Endothelial cell of umbilical vein (primary cell): ENCODE measurements at regions not wholly inside any gene's neighbourhood (a gene's known extent, or its start where the extent isn't known, plus 50 kb on each side); places are given as distances from the start of the nearest gene placed in this dataset.

ENCODE experiments used
- BruUV-seq: library from RNA; stranded (reverse); fragments of 400-500 nt; replicated peaks from 2 replicates; lab custom pipeline; 2021; lab: Mats Ljungman, UMichigan
- CTCF ChIA-PET: fragments of 300-600, 350-600 bp; sonication (Branson Sonifier 250); formaldehyde crosslinking; loops from one replicate; lab custom pipeline; 2021; ENCODE audit warnings: antibody characterized with exemption, inconsistent platforms; lab: Charles Lee
- POLR2A ChIA-PET: fragments of 300-600, 350-600 bp; sonication (Branson Sonifier 250); formaldehyde crosslinking; loops from one replicate; lab custom pipeline; 2021; ENCODE audit warnings: antibody characterized with exemption, inconsistent platforms; lab: Charles Lee
- DNase-seq: peaks from one replicate; pipeline ENCODE4 v3.0.0-alpha.2; 2011; ENCODE audit warnings: low read depth, low spot score
- FAIRE-seq: peaks from 2 replicates; lab custom pipeline; 2011; peaks lifted over from hg19 to GRCh38; lab: Jason Lieb, UNC
- H2AFZ ChIP-seq: 2 replicates; pipeline ENCODE4 v1.6.0; 2012; ENCODE audit warnings: low read depth, low read length, control low read depth, inconsistent platforms
- H3K27ac ChIP-seq: 2 replicates; pipeline ENCODE4 v1.5.1; 2011; ENCODE audit warnings: low read depth, mild to moderate bottlenecking, control low read depth, low read length, moderate library complexity; ENCODE audit not compliant: insufficient read depth
- H3K27me3 ChIP-seq, 2 experiments: 2 replicates each; pipeline versions ENCODE4 v1.6.0 to v1.6.1; 2011; ENCODE audit warnings: low read length in 2 of 2, mixed read lengths in 1 of 2; ENCODE audit not compliant: control insufficient read depth in 2 of 2, insufficient read depth in 2 of 2
- H3K36me3 ChIP-seq, 2 experiments: 2 replicates in 1 of 2; 3 replicates in 1 of 2; pipeline ENCODE4 v1.5.1; 2011; ENCODE audit warnings: low read length in 2 of 2, mild to moderate bottlenecking in 1 of 2, moderate library complexity in 1 of 2; ENCODE audit not compliant: control insufficient read depth in 2 of 2, insufficient read depth in 2 of 2; ENCODE audit errors: extremely low read depth in 1 of 2
- H3K4me1 ChIP-seq: 3 replicates; pipeline ENCODE4 v1.5.1; 2011; ENCODE audit warnings: mild to moderate bottlenecking, low read length; ENCODE audit not compliant: control insufficient read depth, insufficient read depth; ENCODE audit errors: extremely low read depth
- H3K4me2 ChIP-seq: 2 replicates; pipeline ENCODE4 v1.6.1; 2011; ENCODE audit warnings: low read length, control low read depth, mixed read lengths; ENCODE audit not compliant: insufficient read depth
- H3K4me3 ChIP-seq, 3 experiments: fragments of 200-600 bp in 1 of 3; sonication (generic), shearing (Covaris generic) in 1 of 3; replicated peaks in 1 of 3; 2 replicates each; pipeline ENCODE4 v1.5.1; 2011 to 2016; ENCODE audit warnings: control low read depth in 3 of 3, low read length in 3 of 3, mild to moderate bottlenecking in 2 of 3, inconsistent platforms in 1 of 3, low read depth in 1 of 3, moderate library complexity in 1 of 3; ENCODE audit not compliant: insufficient read depth in 1 of 3
- H3K79me2 ChIP-seq: 2 replicates; pipeline ENCODE4 v1.6.0; 2012; ENCODE audit warnings: low read length, inconsistent platforms; ENCODE audit not compliant: control insufficient read depth, insufficient read depth
- H3K9ac ChIP-seq: replicated peaks from 2 replicates; pipeline ENCODE3; 2011; ENCODE audit warnings: low read length, control low read depth; ENCODE audit not compliant: insufficient read depth; ENCODE audit errors: extremely low read depth
- H3K9me1 ChIP-seq: replicated peaks from 3 replicates; pipeline ENCODE4 v1.6.0; 2011; ENCODE audit warnings: mild to moderate bottlenecking, low read length; ENCODE audit not compliant: control insufficient read depth, insufficient read depth; ENCODE audit errors: extremely low read depth
- H3K9me3 ChIP-seq: replicated peaks from 2 replicates; pipeline ENCODE4 v1.5.1; 2012; ENCODE audit warnings: low read length, inconsistent platforms; ENCODE audit not compliant: control insufficient read depth, insufficient read depth
- H4K20me1 ChIP-seq: replicated peaks from 2 replicates; pipeline ENCODE3; 2011; ENCODE audit warnings: mild to moderate bottlenecking, low read length; ENCODE audit not compliant: control insufficient read depth, insufficient read depth; ENCODE audit errors: extremely low read depth
- EZH2 ChIP-seq: IDR thresholded peaks from 2 replicates; pipeline ENCODE4 v1.6.1; 2012; ENCODE audit warnings: borderline replicate concordance, low read depth, mild to moderate bottlenecking, moderate library complexity, low read length, inconsistent platforms; ENCODE audit not compliant: severe bottlenecking
- FOS ChIP-seq: IDR thresholded peaks from 2 replicates; pipeline ENCODE4 v1.6.1; 2011; ENCODE audit warnings: mild to moderate bottlenecking, low read length, moderate library complexity, borderline replicate concordance; ENCODE audit not compliant: insufficient read depth
- GATA2 ChIP-seq: IDR thresholded peaks from 2 replicates; pipeline ENCODE4 v1.7.0; 2011; ENCODE audit warnings: low read depth, mild to moderate bottlenecking, moderate library complexity, mixed read lengths, low read length; ENCODE audit not compliant: insufficient read length, insufficient read depth
- JUN ChIP-seq: IDR thresholded peaks from 2 replicates; pipeline ENCODE4 v1.6.1; 2011; ENCODE audit warnings: borderline replicate concordance, low read depth; ENCODE audit not compliant: insufficient read length, insufficient read depth
- MYC ChIP-seq: IDR thresholded peaks from one replicate; pipeline ENCODE4 v1.6.1; 2011; ENCODE audit warnings: mild to moderate bottlenecking, low read depth, low read length
- POLR2A ChIP-seq: IDR thresholded peaks from 2 replicates; pipeline ENCODE4 v1.6.1; 2012; ENCODE audit warnings: low read depth, mild to moderate bottlenecking, control low read depth, low read length
- POLR2AphosphoS5 ChIP-seq: IDR thresholded peaks from 2 replicates; pipeline ENCODE4 v1.6.1; 2012; ENCODE audit warnings: low read depth, mild to moderate bottlenecking, control low read depth, low read length, moderate library complexity; ENCODE audit not compliant: insufficient read depth
- dilution Hi-C: fragments of 300-500 bp; cut with MboI; formaldehyde crosslinking; loops from one replicate; pipeline ENCODE4 v1.15.0; 2019; ENCODE audit warnings: low sequenced_read_pairs; ENCODE audit not compliant: extremely low pct_ligation_motif_present
- intact Hi-C: fragments of 100-400 bp; cut with micrococcal nuclease; formaldehyde crosslinking; loops from one replicate; pipeline ENCODE4 v1.10.0; 2022
- TF ChIP-seq, protein P1 (sequence below), 2 donors: IDR thresholded peaks; 1 replicate in 1 of 2; 2 replicates in 1 of 2; pipeline ENCODE4 v1.5.1; 2011; ENCODE audit warnings: low read length in 2 of 2, mild to moderate bottlenecking in 2 of 2, moderate library complexity in 2 of 2, control low read depth in 1 of 2, inconsistent platforms in 1 of 2, low read depth in 1 of 2; ENCODE audit not compliant: insufficient read depth in 1 of 2; ENCODE audit errors: extremely low read depth in 1 of 2
- TF ChIP-seq, protein P2 (sequence below): IDR thresholded peaks from 2 replicates; pipeline ENCODE4 v1.6.1; 2011; ENCODE audit not compliant: insufficient read depth, insufficient read length

- H3K36me3 ChIP-seq, result no peaks in the 10 kb centered on the region
- no peak overlapping the region for H3K9ac ChIP-seq
- ChIA-PET POLR2A (no interaction called here), CTCF (no interaction called here)
- no peaks in the 10 kb centered on the region for H3K79me2 ChIP-seq
- dilution Hi-C loops (no loop called here), intact Hi-C loops (no loop called here)
- H2AFZ ChIP-seq, result no peak overlapping the region
- H3K27me3 ChIP-seq, result no peaks in the 10 kb centered on the region
- H3K4me1 ChIP-seq, result no peaks in the 10 kb centered on the region
- DNase-seq, result no peak
- no peak overlapping the region for H3K27ac ChIP-seq
- H4K20me1 ChIP-seq, result no peaks in the 10 kb centered on the region
- H3K9me3 ChIP-seq, result no peaks in the 10 kb centered on the region
- H3K4me3 ChIP-seq, result no peak overlapping the region
- TF ChIP-seq POLR2A (no peak), POLR2AphosphoS5 (no peak), GATA2 (no peak), FOS (no peak), EZH2 (no peak), JUN (no peak), MYC (no peak)
- TF ChIP-seq, protein P1, sequence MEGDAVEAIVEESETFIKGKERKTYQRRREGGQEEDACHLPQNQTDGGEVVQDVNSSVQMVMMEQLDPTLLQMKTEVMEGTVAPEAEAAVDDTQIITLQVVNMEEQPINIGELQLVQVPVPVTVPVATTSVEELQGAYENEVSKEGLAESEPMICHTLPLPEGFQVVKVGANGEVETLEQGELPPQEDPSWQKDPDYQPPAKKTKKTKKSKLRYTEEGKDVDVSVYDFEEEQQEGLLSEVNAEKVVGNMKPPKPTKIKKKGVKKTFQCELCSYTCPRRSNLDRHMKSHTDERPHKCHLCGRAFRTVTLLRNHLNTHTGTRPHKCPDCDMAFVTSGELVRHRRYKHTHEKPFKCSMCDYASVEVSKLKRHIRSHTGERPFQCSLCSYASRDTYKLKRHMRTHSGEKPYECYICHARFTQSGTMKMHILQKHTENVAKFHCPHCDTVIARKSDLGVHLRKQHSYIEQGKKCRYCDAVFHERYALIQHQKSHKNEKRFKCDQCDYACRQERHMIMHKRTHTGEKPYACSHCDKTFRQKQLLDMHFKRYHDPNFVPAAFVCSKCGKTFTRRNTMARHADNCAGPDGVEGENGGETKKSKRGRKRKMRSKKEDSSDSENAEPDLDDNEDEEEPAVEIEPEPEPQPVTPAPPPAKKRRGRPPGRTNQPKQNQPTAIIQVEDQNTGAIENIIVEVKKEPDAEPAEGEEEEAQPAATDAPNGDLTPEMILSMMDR (IDR thresholded peaks at IDR 0.05; ENCODE audit: extremely low read depth in 1 of 2, insufficient read depth in 1 of 2, low read depth in 1 of 2, low read length in 2 of 2), result no peak
- TF ChIP-seq, protein P2, sequence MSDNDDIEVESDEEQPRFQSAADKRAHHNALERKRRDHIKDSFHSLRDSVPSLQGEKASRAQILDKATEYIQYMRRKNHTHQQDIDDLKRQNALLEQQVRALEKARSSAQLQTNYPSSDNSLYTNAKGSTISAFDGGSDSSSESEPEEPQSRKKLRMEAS, result no peak
- H3K4me2 ChIP-seq, result no peak overlapping the region
- no peak for FAIRE-seq
- BruUV-seq, result no TSS peak
- no peaks in the 10 kb centered on the region for H3K9me1 ChIP-seq
These were observed 65.6 kb upstream of the FUT8 start for GRCh38 chr14:65346895-65347294.
